ENCODE measurements at regions not wholly inside any gene's neighbourhood (a gene's known extent, or its start where the extent isn't known, plus 50 kb on each side); places are given as distances from the start of the nearest gene placed in this dataset.

GRCh38 chr3:157639756-157640426 lies 136.7 kb upstream of the VEPH1 start:
- TF ChIP-seq CTCF (IDR thresholded peaks at IDR 0.05) (no peak), EP300 (IDR thresholded peaks at IDR 0.05) (no peak)

All from sigmoid colon (tissue), 4 donors.